ES-I3 (cell line): ENCODE measurements at regions not wholly inside any gene's neighbourhood (a gene's known extent, or its start where the extent isn't known, plus 50 kb on each side); places are given as distances from the start of the nearest gene placed in this dataset.

Experiments
- H3K36me3 ChIP-seq: 2 replicates; pipeline ENCODE4 v1.6.1; 2013; ENCODE audit warnings: mild to moderate bottlenecking, low read length, control low read depth, moderate library complexity; ENCODE audit not compliant: insufficient read depth
- H3K4me1 ChIP-seq: 2 replicates; pipeline ENCODE4 v1.6.1; 2013; ENCODE audit warnings: mild to moderate bottlenecking, control low read depth, low read length; ENCODE audit not compliant: insufficient read depth
- H3K9ac ChIP-seq: 2 replicates; pipeline ENCODE4 v1.6.1; 2013; ENCODE audit warnings: low read depth, mild to moderate bottlenecking, low read length, moderate library complexity
- H3K9me3 ChIP-seq: 2 replicates; pipeline ENCODE4 v1.6.1; 2013; ENCODE audit warnings: mild to moderate bottlenecking, low read length, moderate library complexity; ENCODE audit not compliant: control insufficient read depth, insufficient read depth

DNA sequence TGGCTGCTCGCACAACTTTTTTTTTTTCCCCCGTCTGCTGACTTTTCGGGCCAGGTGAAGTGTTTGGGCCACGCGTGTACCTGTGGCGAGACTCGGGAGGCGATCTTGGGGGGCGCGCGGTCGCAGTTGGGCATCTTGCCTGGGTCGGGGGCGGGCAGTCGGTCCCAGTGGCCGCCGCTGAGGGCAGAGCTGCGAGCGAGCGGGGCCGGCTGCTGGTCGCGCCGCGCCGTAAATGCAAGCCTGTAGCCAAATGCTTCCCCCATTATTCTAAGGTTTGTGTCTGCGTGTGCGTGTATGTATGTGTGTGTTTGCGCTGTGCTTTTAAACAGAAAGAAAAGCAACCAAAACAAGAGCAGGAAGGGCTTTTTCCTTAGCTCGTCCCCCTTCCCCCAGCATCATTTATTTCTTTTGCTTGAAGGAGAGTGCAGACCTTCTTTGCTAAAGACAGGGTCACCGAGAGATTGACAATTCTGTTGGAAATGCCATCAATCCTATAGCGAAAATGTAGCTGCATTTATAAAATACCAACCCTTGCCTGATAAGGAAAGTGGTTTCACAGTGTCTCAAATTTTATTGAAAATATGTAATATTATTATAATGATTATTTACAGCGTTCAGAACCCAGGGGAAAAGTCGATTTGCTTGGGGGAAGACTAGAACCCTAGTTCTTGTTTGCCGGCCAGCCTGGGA, 143.2 kb upstream of the ZNF536 start:
- Histone ChIP-seq H3K4me1 (peaks cover 5% of the 10 kb centered on the region; the same call in 1 of the 2 replicates), H3K9me3 (no peaks in the 10 kb centered on the region), H3K36me3 (no peaks in the 10 kb centered on the region), H3K9ac (peak overlapping the region; percentile 71; the same call in 1 of the 2 replicates)

DNA sequence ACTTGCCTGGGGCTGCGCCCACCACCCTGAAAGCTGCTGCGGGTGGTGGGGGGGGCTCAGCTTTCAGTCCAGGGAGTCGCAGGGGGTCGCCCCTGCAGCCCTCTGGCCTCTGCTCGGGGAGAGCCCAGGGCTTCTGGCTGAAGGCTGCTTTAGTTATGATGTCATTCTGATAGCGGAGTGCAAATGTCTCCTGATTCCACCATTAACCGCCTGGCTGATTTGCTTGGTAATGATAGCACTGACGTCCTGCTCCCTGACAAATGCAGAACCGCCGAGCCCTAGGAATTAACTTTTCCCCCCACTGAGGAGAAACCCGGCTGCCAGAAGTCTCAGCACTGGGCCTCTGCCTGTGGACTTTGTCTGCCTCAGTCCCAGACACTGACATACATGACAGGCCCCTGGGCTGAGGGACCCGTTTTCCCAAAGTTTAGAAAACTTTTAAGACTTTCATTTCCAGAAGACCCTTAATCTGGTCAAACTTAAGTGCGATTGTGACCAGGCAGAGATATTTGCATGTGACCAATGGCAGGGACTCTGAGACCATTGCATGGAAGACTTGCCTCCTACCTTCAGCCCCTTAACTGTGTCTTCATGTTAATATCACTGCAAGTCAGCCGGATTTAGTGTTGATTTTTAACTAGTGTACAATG, 142.5 kb upstream of the ZNF536 start:
- Histone ChIP-seq H3K9me3 (no peaks in the 10 kb centered on the region), H3K9ac (peak overlapping the region; percentile 71; the same call in 1 of the 2 replicates), H3K4me1 (peaks cover 2% of the 10 kb centered on the region; the same call in 1 of the 2 replicates), H3K36me3 (no peaks in the 10 kb centered on the region)

DNA sequence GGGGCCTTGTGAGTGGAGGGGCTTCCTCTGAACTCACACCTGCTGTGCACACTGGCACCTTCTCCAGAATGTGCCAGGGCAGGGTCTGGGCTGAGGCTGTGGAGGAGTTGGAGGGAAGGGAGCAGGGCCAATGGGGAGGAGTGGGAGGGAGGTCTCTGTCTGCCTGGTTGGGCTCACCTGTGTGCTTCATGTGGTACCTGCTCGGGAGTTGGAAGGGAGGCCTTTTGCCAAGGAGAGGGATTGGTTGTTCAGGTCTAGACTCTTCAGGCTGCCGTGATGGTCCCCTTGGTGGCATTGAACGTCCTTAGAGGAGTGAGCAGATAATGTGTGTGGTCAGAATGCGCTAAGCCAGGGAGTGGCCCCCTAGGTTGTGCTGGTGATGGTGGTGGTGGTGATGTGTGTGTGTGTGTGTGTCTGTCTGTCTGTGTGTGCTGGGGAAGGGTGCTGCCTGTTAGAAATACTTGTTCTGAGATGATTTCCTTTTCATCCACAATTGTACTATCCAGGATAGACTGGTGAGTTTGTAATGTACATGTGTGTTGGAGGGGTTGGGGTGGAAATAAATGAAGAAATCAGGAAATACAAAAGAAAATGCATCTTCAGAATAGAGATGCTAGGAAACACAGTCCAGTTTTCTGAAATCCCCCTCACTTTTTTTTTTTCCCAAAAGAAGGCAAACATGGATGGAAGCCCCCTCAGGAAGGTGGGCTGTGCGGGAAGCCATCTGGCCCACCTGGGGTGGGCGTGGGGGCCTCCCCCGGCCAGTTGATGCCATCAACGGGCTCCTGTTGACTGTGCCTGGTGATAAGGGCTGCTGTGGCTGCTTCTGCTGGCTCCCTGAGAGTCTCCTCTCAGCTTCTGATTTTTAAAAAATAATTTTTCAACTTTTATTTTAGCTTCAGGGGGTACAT, 140.5 kb upstream of the ZNF536 start:
- H3K9me3 ChIP-seq, result no peaks in the 10 kb centered on the region
- no peaks in the 10 kb centered on the region for H3K36me3 ChIP-seq
- H3K4me1 ChIP-seq, result 0 out of 2 replicates have a peak, but pooled peaks cover under 1% of the 10 kb centered on the region
- H3K9ac ChIP-seq, result no peak overlapping the region

- H3K4me1 ChIP-seq, result 0 out of 2 replicates have a peak, but pooled peaks cover 4% of the 10 kb centered on the region
- H3K9me3 ChIP-seq, result no peaks in the 10 kb centered on the region
- H3K36me3 ChIP-seq, result no peaks in the 10 kb centered on the region
- no peak overlapping the region for H3K9ac ChIP-seq
These were observed 138.8 kb upstream of the ZNF536 start for GRCh38 chr19:30233375-30233774.

DNA sequence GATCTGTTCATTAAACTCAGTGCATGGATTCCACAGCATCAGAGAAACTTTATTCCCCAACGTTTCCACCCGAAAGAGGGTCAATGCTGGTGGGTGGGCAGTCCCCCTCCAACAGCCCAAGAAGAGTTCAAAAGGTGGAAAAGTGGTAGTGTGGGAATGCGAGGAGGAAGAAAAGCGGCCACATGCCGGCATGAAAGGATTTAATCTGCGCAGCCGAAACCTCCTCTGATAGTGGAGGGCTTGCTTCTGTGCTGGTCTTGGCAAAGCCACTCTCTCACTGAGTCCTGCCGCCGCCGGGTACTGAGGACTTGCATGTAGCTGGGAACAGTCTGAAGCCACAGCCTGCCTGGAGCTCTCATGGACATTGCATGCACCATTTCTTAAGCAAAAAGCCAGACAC, 136.2 kb upstream of the ZNF536 start:
- 0 out of 2 replicates have a peak, but pooled peaks cover 4% of the 10 kb centered on the region for H3K4me1 ChIP-seq
- H3K9ac ChIP-seq, result no peak overlapping the region
- no peaks in the 10 kb centered on the region for H3K36me3 ChIP-seq
- H3K9me3 ChIP-seq, result no peaks in the 10 kb centered on the region

DNA sequence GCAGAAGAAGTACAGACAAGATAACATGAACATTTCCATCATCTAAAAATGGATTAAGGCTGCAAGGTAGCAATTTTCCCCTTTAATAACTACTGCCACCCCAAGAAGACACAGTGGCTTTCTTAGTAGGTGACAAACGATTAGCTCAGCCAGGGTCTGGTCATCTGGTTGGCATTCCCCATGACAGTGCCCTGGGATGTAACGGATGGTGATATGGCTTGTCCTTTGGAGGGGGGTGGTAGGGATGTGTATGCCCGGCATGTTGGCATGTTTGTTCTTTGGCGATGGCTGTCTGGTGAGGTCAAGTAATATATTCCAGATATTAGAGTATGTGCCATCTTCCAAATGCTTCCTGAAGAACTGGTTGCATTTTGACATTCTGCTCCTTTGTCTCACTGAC, 135.6 kb upstream of the ZNF536 start:
- H3K36me3 ChIP-seq, result no peaks in the 10 kb centered on the region
- no peak overlapping the region for H3K9ac ChIP-seq
- H3K9me3 ChIP-seq, result no peaks in the 10 kb centered on the region
- H3K4me1 ChIP-seq, result 0 out of 2 replicates have a peak, but pooled peaks cover 4% of the 10 kb centered on the region

DNA sequence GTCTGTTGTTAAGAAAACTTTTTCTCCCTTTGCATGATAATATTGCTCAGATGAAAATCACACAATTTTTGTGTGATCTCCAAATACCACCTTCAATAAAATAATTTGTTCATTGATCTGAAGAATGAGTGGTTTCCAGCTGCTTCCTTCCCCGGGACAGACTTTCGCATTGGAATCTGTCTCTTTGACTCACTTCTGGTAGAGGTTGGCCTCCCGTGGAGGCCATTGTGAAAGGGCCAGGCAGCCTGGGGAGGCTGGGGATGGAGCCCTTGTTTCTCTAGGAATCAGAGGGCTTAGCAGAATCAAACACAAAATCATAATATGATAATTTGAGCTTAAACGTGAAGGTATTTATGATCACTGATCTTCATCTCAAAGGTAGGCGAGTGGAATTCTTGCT, 135.0 kb upstream of the ZNF536 start:
- Histone ChIP-seq H3K9me3 (no peaks in the 10 kb centered on the region), H3K9ac (no peak overlapping the region), H3K36me3 (no peaks in the 10 kb centered on the region), H3K4me1 (0 out of 2 replicates have a peak, but pooled peaks cover 4% of the 10 kb centered on the region)

GRCh38 chr19:30240904-30241695, 131.1 kb upstream of the ZNF536 start:
- no peaks in the 10 kb centered on the region for H3K36me3 ChIP-seq
- H3K9ac ChIP-seq, result no peak overlapping the region
- no peaks in the 10 kb centered on the region for H3K9me3 ChIP-seq
- 0 out of 2 replicates have a peak, but pooled peaks cover 4% of the 10 kb centered on the region for H3K4me1 ChIP-seq

DNA sequence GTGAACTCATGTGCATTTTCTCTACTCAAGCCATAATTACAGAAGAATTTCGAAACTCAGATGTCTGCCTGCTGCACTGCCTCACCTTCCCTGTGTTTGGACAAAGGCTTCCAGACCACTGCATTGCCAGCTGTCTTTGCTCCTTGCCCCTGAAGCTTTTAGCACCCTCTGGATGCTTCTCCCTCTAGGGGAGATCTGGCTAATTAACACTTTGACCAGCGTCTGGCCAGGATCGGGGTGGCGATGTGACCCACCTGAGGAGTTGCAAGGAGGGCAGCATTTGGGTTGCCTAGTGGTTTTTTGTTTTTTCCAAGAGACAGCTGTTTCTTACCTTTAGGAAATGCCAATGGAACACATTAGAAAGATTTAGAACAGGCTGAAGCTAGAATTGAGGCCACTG, 127.7 kb upstream of the ZNF536 start:
- H3K36me3 ChIP-seq, result no peaks in the 10 kb centered on the region
- no peaks in the 10 kb centered on the region for H3K9me3 ChIP-seq
- no peak overlapping the region for H3K9ac ChIP-seq
- no peaks in the 10 kb centered on the region; the same call in none of the 2 replicates for H3K4me1 ChIP-seq

GRCh38 chr19:30245401-30246039, 126.7 kb upstream of the ZNF536 start:
- Histone ChIP-seq H3K4me1 (no peaks in the 10 kb centered on the region; the same call in none of the 2 replicates), H3K9ac (no peak overlapping the region), H3K9me3 (no peaks in the 10 kb centered on the region), H3K36me3 (no peaks in the 10 kb centered on the region)

DNA sequence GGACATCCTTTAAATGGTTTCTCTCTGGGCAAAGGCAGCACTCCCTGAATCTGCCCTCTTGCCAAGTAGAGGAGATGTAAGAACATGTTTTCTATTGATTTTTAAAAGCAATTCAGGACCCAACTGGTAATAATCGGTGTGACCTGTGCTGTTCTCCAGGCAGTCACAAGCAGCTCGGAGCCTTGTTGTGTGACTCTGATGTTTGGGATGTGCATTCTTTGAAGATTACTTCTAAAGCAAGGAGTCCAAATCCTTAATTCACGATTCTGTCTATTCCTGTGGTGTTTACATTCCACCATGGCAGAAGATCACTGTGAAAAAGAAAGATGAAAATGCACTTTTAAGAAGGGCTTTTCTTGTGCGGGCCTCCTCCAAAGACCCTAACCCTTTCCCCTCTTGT, 122.3 kb upstream of the ZNF536 start:
- H3K9ac ChIP-seq, result no peak overlapping the region
- H3K9me3 ChIP-seq, result no peaks in the 10 kb centered on the region
- H3K4me1 ChIP-seq, result peaks cover 7% of the 10 kb centered on the region
- H3K36me3 ChIP-seq, result no peaks in the 10 kb centered on the region

DNA sequence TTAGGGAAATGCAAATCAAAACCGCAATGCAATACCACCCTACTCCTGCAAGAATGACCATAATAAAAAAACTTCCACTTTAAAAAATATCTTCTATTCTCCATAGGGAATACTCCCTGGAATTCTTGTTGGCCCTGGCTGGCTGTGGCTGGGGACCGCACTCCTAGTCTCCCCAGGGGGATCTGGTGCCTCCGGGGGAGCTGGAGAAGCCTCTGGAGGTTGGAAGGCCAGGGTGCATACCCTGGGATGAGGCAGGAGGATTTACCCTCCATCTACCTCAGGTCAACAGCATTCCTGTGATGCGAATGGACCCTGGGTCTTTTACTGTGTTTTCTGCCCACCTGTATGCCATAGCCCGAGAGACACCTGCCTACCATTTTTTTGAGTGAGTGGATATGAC, 120.0 kb upstream of the ZNF536 start:
- Histone ChIP-seq H3K9ac (no peak overlapping the region), H3K36me3 (no peaks in the 10 kb centered on the region), H3K9me3 (no peaks in the 10 kb centered on the region), H3K4me1 (peaks cover 26% of the 10 kb centered on the region)

- no peaks in the 10 kb centered on the region for H3K9me3 ChIP-seq
- peaks cover 26% of the 10 kb centered on the region for H3K4me1 ChIP-seq
- no peaks in the 10 kb centered on the region for H3K36me3 ChIP-seq
- H3K9ac ChIP-seq, result no peak overlapping the region
These were observed 118.6 kb upstream of the ZNF536 start for GRCh38 chr19:30253581-30253996.
